Mammary epithelial cell (primary cell): ENCODE measurements at regions not wholly inside any gene's neighbourhood (a gene's known extent, or its start where the extent isn't known, plus 50 kb on each side); places are given as distances from the start of the nearest gene placed in this dataset.

Experiments
- EZH2 ChIP-seq: IDR thresholded peaks from 2 replicates; pipeline ENCODE4 v1.6.1; 2012; ENCODE audit warnings: low read length, inconsistent platforms, borderline replicate concordance
- TF ChIP-seq, protein P1 (sequence below), 2 donors: IDR thresholded peaks in 1 of 2; conservative IDR thresholded peaks in 1 of 2; 2 replicates each; pipeline ENCODE4 v1.5.1; 2011 to 2012; ENCODE audit warnings: inconsistent platforms in 2 of 2, low read length in 2 of 2, mild to moderate bottlenecking in 2 of 2, control low read depth in 1 of 2, low read depth in 1 of 2; ENCODE audit not compliant: insufficient read depth in 1 of 2; ENCODE audit errors: extremely low read depth in 1 of 2

DNA sequence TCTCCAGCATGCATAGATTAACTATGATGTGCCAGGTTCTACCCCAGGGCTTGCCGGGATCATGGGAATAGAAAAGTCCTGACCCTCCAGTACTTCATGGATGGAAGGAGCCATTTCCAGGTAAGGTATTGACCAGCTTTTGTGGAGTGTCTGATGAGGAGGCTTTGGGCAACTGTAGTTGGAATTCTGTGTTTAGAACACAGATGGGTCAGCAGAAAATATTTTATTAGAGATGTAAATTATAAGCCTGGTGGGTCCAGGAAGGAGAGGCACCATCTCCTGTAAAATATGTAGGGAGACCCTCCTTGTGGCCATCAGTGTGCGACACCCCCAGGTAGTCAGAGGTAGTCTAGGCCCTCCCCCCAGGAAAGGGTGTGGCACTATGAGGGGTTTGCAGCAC lies 156.2 kb downstream of the IRX1 start:
- TF ChIP-seq, protein P1, sequence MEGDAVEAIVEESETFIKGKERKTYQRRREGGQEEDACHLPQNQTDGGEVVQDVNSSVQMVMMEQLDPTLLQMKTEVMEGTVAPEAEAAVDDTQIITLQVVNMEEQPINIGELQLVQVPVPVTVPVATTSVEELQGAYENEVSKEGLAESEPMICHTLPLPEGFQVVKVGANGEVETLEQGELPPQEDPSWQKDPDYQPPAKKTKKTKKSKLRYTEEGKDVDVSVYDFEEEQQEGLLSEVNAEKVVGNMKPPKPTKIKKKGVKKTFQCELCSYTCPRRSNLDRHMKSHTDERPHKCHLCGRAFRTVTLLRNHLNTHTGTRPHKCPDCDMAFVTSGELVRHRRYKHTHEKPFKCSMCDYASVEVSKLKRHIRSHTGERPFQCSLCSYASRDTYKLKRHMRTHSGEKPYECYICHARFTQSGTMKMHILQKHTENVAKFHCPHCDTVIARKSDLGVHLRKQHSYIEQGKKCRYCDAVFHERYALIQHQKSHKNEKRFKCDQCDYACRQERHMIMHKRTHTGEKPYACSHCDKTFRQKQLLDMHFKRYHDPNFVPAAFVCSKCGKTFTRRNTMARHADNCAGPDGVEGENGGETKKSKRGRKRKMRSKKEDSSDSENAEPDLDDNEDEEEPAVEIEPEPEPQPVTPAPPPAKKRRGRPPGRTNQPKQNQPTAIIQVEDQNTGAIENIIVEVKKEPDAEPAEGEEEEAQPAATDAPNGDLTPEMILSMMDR (conservative IDR thresholded peaks at IDR 0.05 in 1 of 2, IDR thresholded peaks at IDR 0.05 in 1 of 2; ENCODE audit: extremely low read depth in 1 of 2, insufficient read depth in 1 of 2, low read depth in 1 of 2, low read length in 2 of 2): no peak
- TF ChIP-seq EZH2: no peak
